ENCODE measurements at regions not wholly inside any gene's neighbourhood (a gene's known extent, or its start where the extent isn't known, plus 50 kb on each side); places are given as distances from the start of the nearest gene placed in this dataset.

- DNase-seq (ENCODE audit: low read depth) = no peak
These were observed 750.9 kb upstream of the B3GALT2 start for GRCh38 chr1:193937308-193937707.

DNA sequence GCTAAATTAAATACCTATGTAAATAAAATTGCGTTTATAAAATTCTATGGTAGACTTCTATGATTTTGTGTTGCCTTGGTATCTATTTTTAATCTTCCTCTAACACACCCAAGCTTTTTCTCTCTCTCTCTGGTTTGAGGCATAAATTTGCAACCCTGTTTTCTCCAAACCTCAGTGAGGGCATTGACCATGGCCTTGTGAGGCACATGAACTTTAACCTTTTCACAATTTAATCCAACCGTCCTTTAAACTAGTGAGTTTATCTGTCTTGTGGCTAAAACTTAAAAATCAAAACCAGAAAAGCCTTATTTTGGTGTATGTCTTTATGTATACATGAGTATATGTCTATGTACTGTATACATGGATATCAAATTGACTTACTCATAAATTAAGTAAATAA lies 746.6 kb upstream of the B3GALT2 start:
- TF ChIP-seq, protein P1, sequence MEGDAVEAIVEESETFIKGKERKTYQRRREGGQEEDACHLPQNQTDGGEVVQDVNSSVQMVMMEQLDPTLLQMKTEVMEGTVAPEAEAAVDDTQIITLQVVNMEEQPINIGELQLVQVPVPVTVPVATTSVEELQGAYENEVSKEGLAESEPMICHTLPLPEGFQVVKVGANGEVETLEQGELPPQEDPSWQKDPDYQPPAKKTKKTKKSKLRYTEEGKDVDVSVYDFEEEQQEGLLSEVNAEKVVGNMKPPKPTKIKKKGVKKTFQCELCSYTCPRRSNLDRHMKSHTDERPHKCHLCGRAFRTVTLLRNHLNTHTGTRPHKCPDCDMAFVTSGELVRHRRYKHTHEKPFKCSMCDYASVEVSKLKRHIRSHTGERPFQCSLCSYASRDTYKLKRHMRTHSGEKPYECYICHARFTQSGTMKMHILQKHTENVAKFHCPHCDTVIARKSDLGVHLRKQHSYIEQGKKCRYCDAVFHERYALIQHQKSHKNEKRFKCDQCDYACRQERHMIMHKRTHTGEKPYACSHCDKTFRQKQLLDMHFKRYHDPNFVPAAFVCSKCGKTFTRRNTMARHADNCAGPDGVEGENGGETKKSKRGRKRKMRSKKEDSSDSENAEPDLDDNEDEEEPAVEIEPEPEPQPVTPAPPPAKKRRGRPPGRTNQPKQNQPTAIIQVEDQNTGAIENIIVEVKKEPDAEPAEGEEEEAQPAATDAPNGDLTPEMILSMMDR (IDR thresholded peaks at IDR 0.05; ENCODE audit: control insufficient read depth, insufficient read depth, low read depth, low read length, missing control alignments) = no peak
- H3K4me3 ChIP-seq (ENCODE audit: control insufficient read depth, low read depth, low read length) = no peak overlapping the region
- no peak for DNase-seq (ENCODE audit: low read depth)

More at GRCh38 chr1:193937308-193937707, 750.9 kb upstream of the B3GALT2 start:
- TF ChIP-seq, protein P1 (IDR thresholded peaks at IDR 0.05; ENCODE audit: control insufficient read depth, insufficient read depth, low read depth, low read length, missing control alignments) = no peak
- H3K4me3 ChIP-seq (ENCODE audit: control insufficient read depth, low read depth, low read length) = no peak overlapping the region

- TF ChIP-seq, protein P1 (IDR thresholded peaks at IDR 0.05; ENCODE audit: control insufficient read depth, insufficient read depth, low read depth, low read length, missing control alignments) = no peak
These were observed 744.9 kb upstream of the B3GALT2 start for GRCh38 chr1:193931356-193931755.

DNA sequence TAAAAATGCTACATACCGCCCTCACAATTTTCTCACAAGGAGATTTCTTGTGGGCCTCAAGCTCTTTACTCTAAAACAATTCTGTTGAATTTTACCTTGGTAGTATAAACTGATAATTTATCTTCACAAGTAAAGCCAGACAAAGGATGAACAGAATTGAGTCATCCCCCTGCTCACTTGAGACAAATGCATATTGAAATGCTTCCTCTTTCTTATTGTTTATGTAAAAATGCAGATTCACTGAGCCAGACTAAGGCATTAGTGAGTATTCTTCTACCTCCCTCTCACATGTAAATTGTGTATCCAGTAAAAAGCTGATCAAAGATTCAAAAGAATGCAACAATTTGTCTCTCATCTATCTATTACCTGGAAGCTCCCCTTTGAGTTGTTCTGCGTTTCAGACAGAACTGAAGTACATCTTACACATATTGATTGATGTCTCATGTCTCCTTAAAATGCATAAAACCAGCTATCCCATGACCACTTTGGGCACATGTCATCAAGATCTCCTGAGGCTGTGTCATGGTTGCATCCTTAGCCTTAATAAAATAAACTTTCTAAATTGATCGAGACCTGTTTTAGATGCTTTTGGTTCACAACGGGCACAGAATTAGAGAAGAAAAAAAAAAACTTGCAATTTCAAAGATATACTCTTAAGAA lies 743.1 kb upstream of the B3GALT2 start:
- TF ChIP-seq, protein P1 (IDR thresholded peaks at IDR 0.05; ENCODE audit: control insufficient read depth, insufficient read depth, low read depth, low read length, missing control alignments) = no peak
- H3K4me3 ChIP-seq (ENCODE audit: control insufficient read depth, low read depth, low read length) = no peak overlapping the region
- no peak for DNase-seq (ENCODE audit: low read depth)

More at GRCh38 chr1:193931356-193931755, 744.9 kb upstream of the B3GALT2 start:
- H3K4me3 ChIP-seq (ENCODE audit: control insufficient read depth, low read depth, low read length) = no peak overlapping the region
- no peak for DNase-seq (ENCODE audit: low read depth)

DNA sequence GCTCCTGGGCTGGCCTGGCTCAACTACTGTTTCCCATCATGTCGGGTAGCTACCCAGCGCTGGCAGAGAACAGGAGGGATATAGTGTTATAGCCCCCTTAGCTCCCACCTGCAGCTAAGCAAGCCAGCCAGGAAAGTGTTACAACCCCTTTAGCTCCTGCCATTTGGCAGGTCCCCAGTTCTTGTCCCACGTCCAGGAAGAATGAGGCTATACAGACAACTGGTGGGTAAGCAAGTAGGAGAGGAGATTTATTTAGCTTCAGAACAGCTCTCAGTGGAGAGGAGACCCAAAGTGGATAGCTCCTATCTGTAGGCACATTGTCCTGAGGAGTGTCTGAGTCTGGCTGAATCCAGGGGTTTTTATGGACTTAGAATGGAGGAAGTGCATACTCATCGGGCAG lies 741.1 kb upstream of the B3GALT2 start:
- no peak for DNase-seq (ENCODE audit: low read depth)
- no peak overlapping the region for H3K4me3 ChIP-seq (ENCODE audit: control insufficient read depth, low read depth, low read length)
- TF ChIP-seq, protein P1 (IDR thresholded peaks at IDR 0.05; ENCODE audit: control insufficient read depth, insufficient read depth, low read depth, low read length, missing control alignments) = no peak

DNA sequence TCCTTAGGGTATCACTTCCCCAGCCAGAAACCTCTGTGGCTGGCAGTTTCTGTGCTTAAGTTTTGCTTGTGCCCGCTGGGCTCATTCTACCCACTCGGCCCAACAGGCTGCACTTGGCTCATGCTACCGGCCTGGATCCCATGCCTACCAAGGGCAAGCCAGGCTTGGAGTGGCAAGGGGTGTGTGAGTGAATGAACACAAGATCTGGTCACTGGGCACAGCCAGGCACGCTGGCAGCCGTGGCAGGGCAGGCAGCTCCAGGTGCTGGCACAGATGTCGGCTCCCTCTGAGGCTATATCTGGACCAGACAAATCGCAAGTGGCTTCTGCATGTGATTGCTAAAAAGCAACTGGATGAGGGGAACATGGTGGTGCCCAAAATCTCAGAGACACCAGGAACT lies 740.5 kb upstream of the B3GALT2 start:
- DNase-seq (ENCODE audit: low read depth) = no peak
- no peak overlapping the region for H3K4me3 ChIP-seq (ENCODE audit: control insufficient read depth, low read depth, low read length)
- TF ChIP-seq, protein P1 (IDR thresholded peaks at IDR 0.05; ENCODE audit: control insufficient read depth, insufficient read depth, low read depth, low read length, missing control alignments) = no peak

Data from AG09309 (cell line).